GM21619 (cell line): ENCODE measurements at regions not wholly inside any gene's neighbourhood (a gene's known extent, or its start where the extent isn't known, plus 50 kb on each side); places are given as distances from the start of the nearest gene placed in this dataset.

ENCODE experiments used
- ATAC-seq: cut with Tn5 transposase; IDR thresholded peaks from one replicate; pipeline ENCODE4 v1.9.1; 2021; ENCODE audit not compliant: unreplicated experiment

GRCh38 chr5:73267766-73268435, 94.9 kb downstream of the TMEM174 start:
- no peak for ATAC-seq

- ATAC-seq, result no peak
Measured at GRCh38 chr5:73266925-73267765, 94.2 kb downstream of the TMEM174 start.

GRCh38 chr5:73266176-73266738, 93.3 kb downstream of the TMEM174 start:
- ATAC-seq, result no peak

- no peak for ATAC-seq
Measured at GRCh38 chr5:73265641-73266040, 92.6 kb downstream of the TMEM174 start.

- ATAC-seq, result no peak
Measured at GRCh38 chr5:73264631-73265030, 91.6 kb downstream of the TMEM174 start.

- no peak for ATAC-seq
Measured at GRCh38 chr5:73263001-73263710, 90.2 kb downstream of the TMEM174 start.

- no peak for ATAC-seq
Measured at GRCh38 chr5:73256862-73257261, 83.9 kb downstream of the TMEM174 start.

- no peak for ATAC-seq
Measured at GRCh38 chr5:73256462-73256861, 83.5 kb downstream of the TMEM174 start.

GRCh38 chr5:73256012-73256411, 83.0 kb downstream of the TMEM174 start:
- ATAC-seq, result no peak

- ATAC-seq, result no peak
Measured at GRCh38 chr5:73254642-73255041, 81.6 kb downstream of the TMEM174 start.

GRCh38 chr5:73253047-73253660, 80.2 kb downstream of the TMEM174 start:
- ATAC-seq, result no peak

- ATAC-seq, result no peak
Measured at GRCh38 chr5:73250645-73251044, 77.7 kb downstream of the TMEM174 start.

GRCh38 chr5:73242735-73243134, 69.7 kb downstream of the TMEM174 start:
- no peak for ATAC-seq

- ATAC-seq, result no peak
Measured at GRCh38 chr5:73238873-73239272, 65.9 kb downstream of the TMEM174 start.

- ATAC-seq, result no peak
Measured at GRCh38 chr5:73236541-73237128, 63.6 kb downstream of the TMEM174 start.

GRCh38 chr5:73234204-73234555, 61.2 kb downstream of the TMEM174 start:
- no peak for ATAC-seq

GRCh38 chr5:73233461-73234203, 60.6 kb downstream of the TMEM174 start:
- no peak for ATAC-seq

GRCh38 chr5:73233053-73233460, 60.1 kb downstream of the TMEM174 start:
- ATAC-seq, result no peak

- no peak for ATAC-seq
Measured at GRCh38 chr5:73232266-73233041, 59.5 kb downstream of the TMEM174 start.
